ENCODE measurements at regions not wholly inside any gene's neighbourhood (a gene's known extent, or its start where the extent isn't known, plus 50 kb on each side); places are given as distances from the start of the nearest gene placed in this dataset.

- Histone ChIP-seq H3K9me3 (no peaks in the 10 kb centered on the region), H3K4me3 (no peak overlapping the region), H3K27me3 (no peaks in the 10 kb centered on the region), H3K4me1 (no peaks in the 10 kb centered on the region), H3K36me3 (replicated peaks in 1 of 2; ENCODE audit: insufficient read depth in 1 of 2, low read depth in 2 of 2) (no peaks in the 10 kb centered on the region), H3K27ac (no peak overlapping the region)
- DNase-seq: no peak
- intact Hi-C loops (cut with DNase I): no loop called here
- ATAC-seq: no peak
- no peak for TF ChIP-seq CTCF (IDR thresholded peaks at IDR 0.05)
- TF ChIP-seq POLR2A (IDR thresholded peaks at IDR 0.05): no peak
- 91 to 94% methylated on average over 3 of the region's 3 CpGs for WGBS, 2 donors
These were observed 186.3 kb upstream of the TLL1 start for GRCh38 chr4:165686756-165687155.

- intact Hi-C loops (cut with DNase I): no loop called here
- no peak overlapping the region for H3K4me3 ChIP-seq
- DNase-seq (no peak), ATAC-seq (no peak)
- no peak for TF ChIP-seq CTCF (IDR thresholded peaks at IDR 0.05)
- no peak for TF ChIP-seq POLR2A (IDR thresholded peaks at IDR 0.05)
- H3K27me3 ChIP-seq: no peaks in the 10 kb centered on the region
- no peaks in the 10 kb centered on the region for H3K36me3 ChIP-seq (replicated peaks in 1 of 2; ENCODE audit: insufficient read depth in 1 of 2, low read depth in 2 of 2)
- H3K4me1 ChIP-seq: no peaks in the 10 kb centered on the region
- H3K9me3 ChIP-seq: no peaks in the 10 kb centered on the region
- no peak overlapping the region for H3K27ac ChIP-seq
- WGBS, 2 donors: 84 to 85% methylated on average over 3 of the region's 3 CpGs
These were observed 183.9 kb upstream of the TLL1 start for GRCh38 chr4:165689159-165689558.

GRCh38 chr4:165692082-165692481, 181.0 kb upstream of the TLL1 start:
- Histone ChIP-seq H3K9me3 (no peaks in the 10 kb centered on the region), H3K36me3 (replicated peaks in 1 of 2; ENCODE audit: insufficient read depth in 1 of 2, low read depth in 2 of 2) (no peaks in the 10 kb centered on the region), H3K27ac (no peak overlapping the region), H3K27me3 (no peaks in the 10 kb centered on the region), H3K4me3 (no peak overlapping the region), H3K4me1 (no peaks in the 10 kb centered on the region)
- DNase-seq (no peak), ATAC-seq (no peak)
- intact Hi-C loops (cut with DNase I): no loop called here
- WGBS, 2 donors: 74 to 92% methylated on average over 3 of the region's 3 CpGs
- no peak for TF ChIP-seq POLR2A (IDR thresholded peaks at IDR 0.05)
- TF ChIP-seq CTCF (IDR thresholded peaks at IDR 0.05): no peak

GRCh38 chr4:165698272-165698671, 174.8 kb upstream of the TLL1 start:
- intact Hi-C loops (cut with DNase I): no loop called here
- Histone ChIP-seq H3K4me1 (no peaks in the 10 kb centered on the region), H3K27me3 (no peaks in the 10 kb centered on the region), H3K36me3 (replicated peaks in 1 of 2; ENCODE audit: insufficient read depth in 1 of 2, low read depth in 2 of 2) (no peaks in the 10 kb centered on the region), H3K27ac (no peak overlapping the region), H3K9me3 (no peaks in the 10 kb centered on the region), H3K4me3 (no peak overlapping the region)
- no peak for DNase-seq
- ATAC-seq: no peak
- TF ChIP-seq POLR2A (IDR thresholded peaks at IDR 0.05): no peak
- no peak for TF ChIP-seq CTCF (IDR thresholded peaks at IDR 0.05)
- 36 to 55% methylated on average over 2 of the region's 2 CpGs for WGBS, 2 donors

GRCh38 chr4:165699055-165699454, 174.0 kb upstream of the TLL1 start:
- no peaks in the 10 kb centered on the region for H3K36me3 ChIP-seq (replicated peaks in 1 of 2; ENCODE audit: insufficient read depth in 1 of 2, low read depth in 2 of 2)
- DNase-seq: no peak
- H3K27me3 ChIP-seq: no peaks in the 10 kb centered on the region
- no peak overlapping the region for H3K4me3 ChIP-seq
- TF ChIP-seq CTCF (IDR thresholded peaks at IDR 0.05) (no peak), POLR2A (IDR thresholded peaks at IDR 0.05) (no peak)
- intact Hi-C loops (cut with DNase I): no loop called here
- H3K27ac ChIP-seq: no peak overlapping the region
- no peaks in the 10 kb centered on the region for H3K9me3 ChIP-seq
- no peak for ATAC-seq
- no peaks in the 10 kb centered on the region for H3K4me1 ChIP-seq
- 73 to 80% methylated on average over 5 of the region's 5 CpGs for WGBS, 2 donors
